ENCODE measurements at regions not wholly inside any gene's neighbourhood (a gene's known extent, or its start where the extent isn't known, plus 50 kb on each side); places are given as distances from the start of the nearest gene placed in this dataset.

GRCh38 chr2:63658176-63658968 lies 69.6 kb downstream of the MDH1 start (continued):
- no peak for TF ChIP-seq ZBTB40 (IDR thresholded peaks at IDR 0.05; ENCODE audit: borderline replicate concordance)
- TF ChIP-seq, protein P1, sequence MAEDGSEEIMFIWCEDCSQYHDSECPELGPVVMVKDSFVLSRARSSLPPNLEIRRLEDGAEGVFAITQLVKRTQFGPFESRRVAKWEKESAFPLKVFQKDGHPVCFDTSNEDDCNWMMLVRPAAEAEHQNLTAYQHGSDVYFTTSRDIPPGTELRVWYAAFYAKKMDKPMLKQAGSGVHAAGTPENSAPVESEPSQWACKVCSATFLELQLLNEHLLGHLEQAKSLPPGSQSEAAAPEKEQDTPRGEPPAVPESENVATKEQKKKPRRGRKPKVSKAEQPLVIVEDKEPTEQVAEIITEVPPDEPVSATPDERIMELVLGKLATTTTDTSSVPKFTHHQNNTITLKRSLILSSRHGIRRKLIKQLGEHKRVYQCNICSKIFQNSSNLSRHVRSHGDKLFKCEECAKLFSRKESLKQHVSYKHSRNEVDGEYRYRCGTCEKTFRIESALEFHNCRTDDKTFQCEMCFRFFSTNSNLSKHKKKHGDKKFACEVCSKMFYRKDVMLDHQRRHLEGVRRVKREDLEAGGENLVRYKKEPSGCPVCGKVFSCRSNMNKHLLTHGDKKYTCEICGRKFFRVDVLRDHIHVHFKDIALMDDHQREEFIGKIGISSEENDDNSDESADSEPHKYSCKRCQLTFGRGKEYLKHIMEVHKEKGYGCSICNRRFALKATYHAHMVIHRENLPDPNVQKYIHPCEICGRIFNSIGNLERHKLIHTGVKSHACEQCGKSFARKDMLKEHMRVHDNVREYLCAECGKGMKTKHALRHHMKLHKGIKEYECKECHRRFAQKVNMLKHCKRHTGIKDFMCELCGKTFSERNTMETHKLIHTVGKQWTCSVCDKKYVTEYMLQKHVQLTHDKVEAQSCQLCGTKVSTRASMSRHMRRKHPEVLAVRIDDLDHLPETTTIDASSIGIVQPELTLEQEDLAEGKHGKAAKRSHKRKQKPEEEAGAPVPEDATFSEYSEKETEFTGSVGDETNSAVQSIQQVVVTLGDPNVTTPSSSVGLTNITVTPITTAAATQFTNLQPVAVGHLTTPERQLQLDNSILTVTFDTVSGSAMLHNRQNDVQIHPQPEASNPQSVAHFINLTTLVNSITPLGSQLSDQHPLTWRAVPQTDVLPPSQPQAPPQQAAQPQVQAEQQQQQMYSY (CRISPR knock-in tag; IDR thresholded peaks at IDR 0.05) = no peak
- no peak for TF ChIP-seq MLLT1 (IDR thresholded peaks at IDR 0.05)
- TF ChIP-seq HCFC1 (IDR thresholded peaks at IDR 0.05; ENCODE audit: low read length) = no peak
- TF ChIP-seq ZSCAN29 (IDR thresholded peaks at IDR 0.05) = no peak

Data from GM12878 (cell line).